GM21723 (cell line): ENCODE measurements at regions not wholly inside any gene's neighbourhood (a gene's known extent, or its start where the extent isn't known, plus 50 kb on each side); places are given as distances from the start of the nearest gene placed in this dataset.

Experiments used
- ATAC-seq: cut with Tn5 transposase; IDR thresholded peaks from one replicate; pipeline ENCODE4 v1.9.1; 2021; ENCODE audit warnings: mild to moderate bottlenecking, moderate library complexity; ENCODE audit not compliant: unreplicated experiment

- ATAC-seq = no peak
Measured at GRCh38 chr5:105806596-105806995, 1864.1 kb downstream of the EFNA5 start.

- no peak for ATAC-seq
Measured at GRCh38 chr5:105803431-105803830, 1867.3 kb downstream of the EFNA5 start.

- no peak for ATAC-seq
Measured at GRCh38 chr5:105794578-105794977, 1876.2 kb downstream of the EFNA5 start.

- ATAC-seq = no peak
Measured at GRCh38 chr5:105789246-105789645, 1881.5 kb downstream of the EFNA5 start.

- ATAC-seq = no peak
Measured at GRCh38 chr5:105783811-105784210, 1886.9 kb downstream of the EFNA5 start.

- ATAC-seq = no peak
Measured at GRCh38 chr5:105782501-105782900, 1888.2 kb downstream of the EFNA5 start.

GRCh38 chr5:105773241-105773640, 1897.5 kb downstream of the EFNA5 start:
- ATAC-seq = no peak

GRCh38 chr5:105767267-105767666, 1903.5 kb downstream of the EFNA5 start:
- ATAC-seq = no peak

GRCh38 chr5:105762728-105763127, 1908.0 kb downstream of the EFNA5 start:
- no peak for ATAC-seq

GRCh38 chr5:105754056-105754455, 1916.7 kb downstream of the EFNA5 start:
- no peak for ATAC-seq

- no peak for ATAC-seq
Measured at GRCh38 chr5:105752801-105753200, 1917.9 kb downstream of the EFNA5 start.

- ATAC-seq = no peak
Measured at GRCh38 chr5:105751908-105752307, 1918.8 kb downstream of the EFNA5 start.

- no peak for ATAC-seq
Measured at GRCh38 chr5:105745111-105745510, 1925.6 kb downstream of the EFNA5 start.

- ATAC-seq = no peak
Measured at GRCh38 chr5:105740242-105740641, 1930.5 kb downstream of the EFNA5 start.

- no peak for ATAC-seq
Measured at GRCh38 chr5:105739732-105740131, 1931.0 kb downstream of the EFNA5 start.

GRCh38 chr5:105735704-105736103, 1935.0 kb downstream of the EFNA5 start:
- no peak for ATAC-seq

- ATAC-seq = no peak
Measured at GRCh38 chr5:105730982-105731381, 1939.8 kb downstream of the EFNA5 start.

GRCh38 chr5:105726093-105726492, 1944.6 kb downstream of the EFNA5 start:
- ATAC-seq = no peak

- no peak for ATAC-seq
Measured at GRCh38 chr5:105708442-105708841, 1962.3 kb downstream of the EFNA5 start.

- ATAC-seq = no peak
Measured at GRCh38 chr5:105702323-105702722, 1968.4 kb downstream of the EFNA5 start.

- no peak for ATAC-seq
Measured at GRCh38 chr5:105696440-105696839, 1974.3 kb downstream of the EFNA5 start.

GRCh38 chr5:105695941-105696340, 1974.8 kb downstream of the EFNA5 start:
- no peak for ATAC-seq

GRCh38 chr5:105689596-105689995, 1981.1 kb downstream of the EFNA5 start:
- no peak for ATAC-seq
